GM18517 (cell line): ENCODE measurements at regions not wholly inside any gene's neighbourhood (a gene's known extent, or its start where the extent isn't known, plus 50 kb on each side); places are given as distances from the start of the nearest gene placed in this dataset.
A peak's percentile ranks its signal among the peaks of the same experiment; 100 is the strongest.
"Not testable (repeated sequence)": the region's sequence is repeated elsewhere in the genome, so short reads cannot be mapped to it uniquely, and the experiment has no call there.

Experiments used
- ATAC-seq: cut with Tn5 transposase; IDR thresholded peaks from one replicate; pipeline ENCODE4 v1.9.1; 2021; ENCODE audit warnings: mild to moderate bottlenecking, moderate library complexity; ENCODE audit not compliant: unreplicated experiment

DNA sequence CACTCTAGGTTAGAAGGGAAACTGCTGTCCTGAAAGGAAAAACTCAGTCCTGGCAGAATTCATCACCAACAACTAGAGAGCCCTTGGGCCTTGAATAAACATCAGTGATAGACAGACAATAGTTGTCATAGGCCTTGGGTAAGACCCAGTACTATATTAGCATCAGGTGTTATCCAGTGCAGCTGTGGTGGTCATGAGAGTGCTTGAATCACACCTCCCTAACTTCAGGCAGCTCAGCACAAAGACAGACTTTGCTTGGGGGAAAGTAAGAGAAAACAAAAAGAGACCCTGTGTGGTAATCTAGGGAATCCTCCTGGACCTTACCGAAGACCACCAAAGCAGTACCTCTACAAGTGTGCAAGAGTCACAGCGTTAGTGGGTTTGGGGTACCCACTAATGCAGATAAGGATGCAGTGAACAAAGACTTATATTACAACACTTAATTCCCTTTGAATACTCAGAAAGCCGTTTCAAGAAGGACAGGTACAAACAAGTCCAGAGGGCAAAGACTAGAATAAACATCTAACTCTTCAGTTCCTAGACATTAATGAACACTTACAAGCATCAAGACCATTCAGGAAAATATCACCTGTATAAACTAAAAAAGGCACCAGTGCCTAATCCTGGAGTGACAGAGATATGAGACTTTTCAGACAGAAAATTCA is 332.3 kb upstream of the EPHA3 start:
- ATAC-seq = no peak

DNA sequence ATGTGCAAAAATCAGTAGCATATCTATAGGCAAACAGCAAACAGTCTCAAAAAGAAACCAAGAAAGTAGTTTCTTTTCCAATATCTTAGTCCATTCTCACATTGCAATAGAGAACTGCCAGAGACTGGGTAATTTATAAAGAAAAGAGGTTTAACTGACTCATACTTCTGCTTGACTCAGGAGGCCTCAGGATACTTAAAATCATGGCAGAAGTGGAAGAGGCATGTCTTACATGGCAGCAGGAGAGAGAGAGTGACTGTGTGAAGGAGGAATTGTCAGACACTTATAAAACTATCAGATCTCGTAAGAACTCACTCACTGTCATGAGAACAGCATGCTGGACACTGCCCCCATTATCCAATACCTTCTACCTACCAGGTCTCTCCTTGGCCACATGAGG is 327.9 kb upstream of the EPHA3 start:
- no peak for ATAC-seq

- no peak for ATAC-seq
Measured at GRCh38 chr3:88784925-88785324, 322.5 kb upstream of the EPHA3 start.

DNA sequence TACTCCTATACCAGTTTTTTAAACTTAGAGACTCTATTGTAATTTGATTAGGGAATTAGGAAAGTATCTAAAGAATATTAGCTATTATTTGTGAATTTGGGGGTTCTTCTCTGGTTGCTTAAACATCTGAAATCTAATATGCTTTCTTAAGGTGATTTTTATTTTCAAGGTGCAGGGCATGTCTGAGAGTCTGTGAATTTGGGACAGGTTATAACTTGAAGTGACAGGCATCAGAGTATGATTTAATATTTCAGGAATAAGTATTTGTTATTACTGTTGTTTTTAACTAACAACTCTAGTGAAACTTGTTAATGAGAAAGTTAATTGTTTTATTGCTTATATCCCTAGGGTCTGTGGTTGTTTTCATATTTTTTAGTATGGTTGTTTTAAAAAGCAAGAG is 321.6 kb upstream of the EPHA3 start:
- ATAC-seq = no peak

DNA sequence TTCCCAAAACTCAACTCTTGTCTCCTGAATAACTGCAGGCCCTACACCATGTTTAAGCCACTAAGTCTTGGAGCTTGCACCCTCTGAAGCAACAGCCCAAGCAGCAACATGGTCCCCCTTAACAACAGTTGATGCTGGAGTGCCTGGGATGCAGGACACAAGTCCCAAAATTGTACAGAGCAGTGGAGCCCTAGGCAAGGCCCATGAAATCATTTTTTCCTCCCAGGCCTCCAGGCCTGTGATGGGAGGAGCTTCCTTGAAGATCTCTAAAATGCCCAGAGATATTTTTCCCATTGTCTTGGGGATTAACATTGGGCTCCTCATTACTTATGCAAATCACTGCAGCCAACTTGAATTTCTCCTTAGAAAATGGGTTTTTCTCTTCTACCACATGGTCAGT is 311.9 kb upstream of the EPHA3 start:
- ATAC-seq = no peak

- no peak for ATAC-seq
Measured at GRCh38 chr3:88807491-88808105, 299.8 kb upstream of the EPHA3 start.

- no peak for ATAC-seq
Measured at GRCh38 chr3:88809993-88810392, 297.4 kb upstream of the EPHA3 start.

- no peak for ATAC-seq
Measured at GRCh38 chr3:88810455-88810854, 297.0 kb upstream of the EPHA3 start.

DNA sequence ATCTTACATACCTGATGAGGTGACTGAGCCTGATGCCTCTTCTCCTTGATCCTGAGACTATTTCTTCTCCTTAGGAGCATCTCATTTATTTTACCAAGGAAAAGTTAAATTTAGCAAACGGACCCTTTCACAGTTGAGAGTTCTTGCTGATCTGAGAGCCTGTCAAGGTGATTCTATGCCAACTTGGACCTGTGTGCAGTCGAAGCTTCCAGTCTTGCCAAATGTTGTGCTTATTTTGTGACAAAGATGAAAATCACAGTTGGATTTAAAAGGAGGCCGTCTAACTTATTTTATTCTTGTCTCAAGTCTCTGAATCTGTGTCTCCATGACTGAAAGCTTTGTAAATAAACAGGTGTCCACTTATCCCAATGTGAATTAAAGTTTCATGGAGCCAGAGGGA is 296.3 kb upstream of the EPHA3 start:
- no peak for ATAC-seq

GRCh38 chr3:88812576-88812975 is 294.8 kb upstream of the EPHA3 start:
- no peak for ATAC-seq

DNA sequence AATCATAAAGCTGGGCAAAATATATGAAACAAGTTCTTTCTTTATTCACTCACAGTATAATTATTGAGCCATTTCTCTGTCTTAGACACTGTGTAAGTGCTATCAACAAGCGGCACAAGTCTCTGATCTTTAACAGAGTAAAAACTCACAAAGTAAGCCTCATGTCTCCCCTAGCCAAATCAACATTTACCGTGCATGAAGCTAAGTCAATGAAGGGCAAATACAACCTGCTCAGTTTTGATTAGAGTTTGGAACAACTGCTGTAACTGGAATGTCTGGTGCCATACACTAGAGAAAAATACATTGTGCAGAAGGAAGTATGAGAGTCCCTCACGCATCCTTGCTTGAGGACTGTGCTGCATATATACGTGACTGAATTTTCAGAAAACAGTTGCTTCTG is 291.0 kb upstream of the EPHA3 start:
- no peak for ATAC-seq

DNA sequence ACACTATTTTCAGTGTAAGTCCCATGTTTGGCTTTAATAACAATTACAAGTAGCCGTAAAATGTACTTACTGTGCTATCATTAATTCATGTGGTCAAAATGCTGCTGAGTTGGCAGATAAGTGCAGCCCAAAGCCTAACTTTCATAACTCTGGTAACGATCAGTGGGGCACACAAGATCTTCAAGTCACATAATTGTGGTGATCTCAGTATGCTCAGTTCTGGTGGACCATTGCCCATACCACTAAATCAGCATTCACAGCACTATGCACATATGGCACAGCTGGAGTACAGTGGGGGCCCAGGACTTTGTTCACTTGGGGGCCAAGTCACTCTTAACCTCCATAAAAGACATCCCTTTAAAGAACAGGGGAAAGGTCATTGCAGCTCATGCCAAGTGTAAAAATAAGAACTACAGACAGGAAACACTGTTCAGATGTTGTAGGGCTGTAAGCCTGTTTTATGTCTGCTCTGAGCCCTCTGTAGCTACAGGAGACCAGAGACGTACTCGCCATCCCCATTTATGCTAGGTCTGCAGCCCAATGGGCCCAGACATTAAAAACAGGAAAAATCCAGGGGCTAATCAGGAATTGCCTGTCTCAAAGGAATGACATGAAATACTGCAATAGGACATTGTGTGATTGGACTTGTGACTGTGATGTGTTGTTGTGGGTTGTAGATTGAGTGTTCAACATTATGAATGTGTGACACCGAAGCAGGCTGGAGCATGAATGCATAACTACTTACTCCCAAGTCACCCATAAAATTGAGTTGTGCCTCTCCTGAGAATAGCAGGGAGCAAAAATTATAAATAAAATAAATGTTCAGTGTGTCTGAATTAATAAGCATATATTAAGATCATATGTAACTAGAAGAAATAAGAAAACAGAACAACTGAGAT is 282.5 kb upstream of the EPHA3 start:
- no peak for ATAC-seq

DNA sequence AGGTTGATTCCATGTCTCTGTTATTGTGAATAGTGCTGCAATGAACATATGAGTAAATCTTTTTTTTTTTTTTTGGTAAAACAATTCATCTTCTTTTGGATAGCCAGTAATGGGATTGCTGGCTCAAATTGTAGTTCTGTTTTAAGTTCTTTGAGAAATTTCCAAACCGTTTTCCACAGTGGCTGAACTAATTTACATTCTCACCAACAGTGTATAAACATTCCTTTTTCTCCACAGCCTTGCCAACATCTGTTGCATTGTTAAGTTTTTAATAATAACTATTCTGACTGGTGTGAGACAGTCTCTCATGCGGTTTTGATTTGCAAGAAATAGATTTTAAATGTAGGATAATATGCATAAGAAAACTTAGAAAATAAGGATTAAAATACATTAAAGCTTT is 279.0 kb upstream of the EPHA3 start:
- no peak for ATAC-seq

DNA sequence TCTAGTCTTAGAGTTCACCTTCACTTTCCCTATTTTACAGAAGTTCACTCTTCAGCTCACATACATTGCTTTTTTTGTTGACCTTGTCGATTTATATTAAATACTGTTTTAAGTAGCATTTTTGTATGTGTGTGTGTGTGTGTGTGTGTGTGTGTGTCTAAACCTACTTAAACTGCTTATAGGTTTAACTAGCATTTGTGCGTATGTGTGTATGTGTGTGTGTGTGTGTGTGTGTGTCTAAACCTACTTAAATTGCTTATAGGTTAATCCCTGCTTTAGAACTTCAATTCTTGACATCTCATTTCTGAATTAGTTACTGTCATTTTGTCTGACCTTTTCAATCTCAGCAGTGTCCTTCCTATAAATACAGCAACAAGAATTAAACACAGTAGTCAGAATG is 254.8 kb upstream of the EPHA3 start:
- ATAC-seq = no peak

- no peak for ATAC-seq
Measured at GRCh38 chr3:88863196-88863595, 244.2 kb upstream of the EPHA3 start.

- ATAC-seq = no peak
Measured at GRCh38 chr3:88876724-88877123, 230.7 kb upstream of the EPHA3 start.

DNA sequence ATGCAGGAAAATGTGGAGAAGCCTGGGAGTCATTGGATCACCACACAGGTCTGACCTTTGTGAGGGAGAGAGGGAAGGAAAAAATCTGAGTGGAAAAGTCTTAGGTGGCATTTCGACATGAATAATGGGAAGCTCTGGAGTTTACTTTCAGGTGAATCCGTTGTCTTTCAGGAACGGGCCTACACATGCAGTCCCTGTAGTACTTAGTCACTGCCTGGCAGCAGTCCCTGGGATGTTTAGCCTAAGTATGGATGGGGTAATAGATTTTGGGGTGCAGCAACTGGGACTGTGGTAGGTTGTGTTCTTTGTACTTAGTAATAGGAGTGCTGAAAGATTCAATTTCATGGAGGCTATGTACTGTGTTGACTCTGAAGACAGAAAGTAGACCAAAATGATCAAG is 227.5 kb upstream of the EPHA3 start:
- ATAC-seq = no peak

DNA sequence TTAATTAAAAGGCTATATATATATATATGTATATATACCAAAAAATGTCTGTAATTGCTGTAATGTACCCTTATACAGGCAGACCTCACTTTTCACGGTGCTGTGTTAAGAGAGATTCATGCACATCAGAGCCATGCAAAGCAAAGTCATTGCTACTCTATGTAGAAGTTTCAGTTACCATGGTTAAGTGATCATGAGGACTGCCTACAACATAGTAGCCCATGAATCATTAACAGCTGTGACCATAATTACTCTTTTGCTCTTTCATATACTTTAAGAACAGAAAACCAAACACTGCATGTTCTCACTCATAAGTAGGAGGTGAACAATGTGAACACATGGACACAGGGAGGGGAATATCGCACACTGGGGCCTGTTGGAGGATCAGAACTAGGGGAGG is 225.3 kb upstream of the EPHA3 start:
- peak; percentile 91 for ATAC-seq

DNA sequence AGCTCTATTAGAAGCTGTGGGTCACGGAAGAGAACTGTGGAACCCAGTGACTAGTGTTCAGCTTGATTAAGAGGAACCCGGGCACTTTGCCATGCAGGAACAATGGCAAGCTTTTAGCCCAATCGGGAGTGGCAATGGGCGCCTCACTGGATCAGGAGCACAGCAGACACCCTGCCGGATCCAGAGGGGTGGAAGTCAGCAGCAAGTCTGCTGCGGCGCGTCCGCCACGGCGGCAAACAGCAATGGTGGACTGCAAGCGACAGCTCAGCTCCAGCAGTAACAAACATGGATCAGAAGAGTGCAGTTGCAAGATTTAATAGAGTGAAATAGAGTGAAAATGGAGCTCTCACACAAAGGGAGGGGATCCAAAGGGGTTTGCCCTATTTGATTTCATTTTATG is 220.8 kb upstream of the EPHA3 start:
- not testable (repeated sequence) for ATAC-seq

DNA sequence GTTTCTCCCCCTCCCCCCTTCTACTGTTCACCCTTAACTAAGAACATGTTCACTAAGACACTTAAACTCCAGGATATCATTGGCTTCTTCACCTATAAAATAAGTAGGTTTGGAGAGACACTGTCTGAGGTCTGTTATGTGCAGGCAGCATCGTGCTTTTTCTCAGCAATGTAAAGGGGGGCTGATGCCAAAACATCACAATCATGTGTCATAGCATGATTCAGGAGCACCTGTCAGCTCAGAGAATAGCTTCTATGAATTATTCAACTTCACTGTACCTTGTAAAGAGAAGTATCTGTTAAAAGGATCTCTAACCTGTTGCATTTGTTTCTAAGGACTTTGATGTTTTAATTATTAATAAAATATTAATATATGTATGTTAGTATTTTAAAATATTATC is 211.4 kb upstream of the EPHA3 start:
- ATAC-seq = no peak

DNA sequence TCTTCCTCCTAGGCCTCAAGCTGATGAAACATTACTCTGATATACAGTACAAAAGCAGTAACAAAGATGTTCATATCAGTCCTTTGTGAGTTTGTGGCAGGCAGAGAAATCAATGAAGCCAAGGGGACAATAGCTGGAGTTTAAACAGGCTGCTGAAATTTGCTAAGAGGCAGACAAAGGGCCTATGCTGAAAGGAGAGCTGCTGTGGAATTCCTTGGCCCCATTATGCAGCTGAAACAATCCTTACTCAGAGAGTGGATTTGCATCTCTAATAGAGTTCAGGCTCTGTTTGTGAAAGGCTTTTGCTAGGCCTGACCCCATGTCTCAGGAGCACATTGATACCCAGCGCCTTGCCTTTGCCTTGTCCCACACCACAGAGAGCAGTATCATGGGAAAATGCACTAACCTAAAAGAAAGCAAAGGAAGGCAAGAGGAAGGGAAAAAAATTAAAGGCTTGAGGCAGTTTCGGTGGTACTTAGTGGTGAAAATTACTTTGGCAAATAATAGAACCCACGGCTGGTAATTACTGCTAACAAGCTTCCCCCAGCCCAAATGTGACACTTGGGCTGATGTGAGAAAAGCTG is 195.0 kb upstream of the EPHA3 start:
- no peak for ATAC-seq

DNA sequence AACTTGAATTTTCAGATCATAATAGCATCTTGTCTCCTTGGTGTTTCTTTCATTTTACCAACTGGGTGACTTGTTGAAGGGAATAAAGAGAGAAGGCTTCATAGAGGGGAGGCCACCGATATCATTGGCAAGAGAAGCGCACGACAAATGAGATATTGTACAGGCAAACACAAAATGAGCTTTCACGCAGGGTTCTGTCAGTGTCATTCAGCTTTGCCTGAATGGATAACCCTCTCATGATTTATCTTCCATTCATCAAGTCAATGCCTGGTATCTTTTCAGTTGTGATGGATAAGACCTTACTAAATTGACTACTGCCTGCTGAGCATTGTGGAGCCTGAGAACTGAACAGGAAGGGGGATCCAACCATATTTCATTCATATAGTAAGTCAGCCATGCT is 188.6 kb upstream of the EPHA3 start:
- ATAC-seq = no peak
